GM10266 (cell line): ENCODE measurements at regions not wholly inside any gene's neighbourhood (a gene's known extent, or its start where the extent isn't known, plus 50 kb on each side); places are given as distances from the start of the nearest gene placed in this dataset.
A peak's percentile ranks its signal among the peaks of the same experiment; 100 is the strongest.

Source experiments
- DNase-seq: peaks from one replicate; pipeline ENCODE4 v3.0.0; 2012; ENCODE audit errors: extremely low spot score
- TF ChIP-seq, protein P1 (sequence below): IDR thresholded peaks from 2 replicates; pipeline ENCODE4 v1.5.1; 2012; ENCODE audit warnings: mild to moderate bottlenecking, low read depth; ENCODE audit not compliant: control insufficient read depth, insufficient read depth; ENCODE audit errors: missing control alignments

DNA sequence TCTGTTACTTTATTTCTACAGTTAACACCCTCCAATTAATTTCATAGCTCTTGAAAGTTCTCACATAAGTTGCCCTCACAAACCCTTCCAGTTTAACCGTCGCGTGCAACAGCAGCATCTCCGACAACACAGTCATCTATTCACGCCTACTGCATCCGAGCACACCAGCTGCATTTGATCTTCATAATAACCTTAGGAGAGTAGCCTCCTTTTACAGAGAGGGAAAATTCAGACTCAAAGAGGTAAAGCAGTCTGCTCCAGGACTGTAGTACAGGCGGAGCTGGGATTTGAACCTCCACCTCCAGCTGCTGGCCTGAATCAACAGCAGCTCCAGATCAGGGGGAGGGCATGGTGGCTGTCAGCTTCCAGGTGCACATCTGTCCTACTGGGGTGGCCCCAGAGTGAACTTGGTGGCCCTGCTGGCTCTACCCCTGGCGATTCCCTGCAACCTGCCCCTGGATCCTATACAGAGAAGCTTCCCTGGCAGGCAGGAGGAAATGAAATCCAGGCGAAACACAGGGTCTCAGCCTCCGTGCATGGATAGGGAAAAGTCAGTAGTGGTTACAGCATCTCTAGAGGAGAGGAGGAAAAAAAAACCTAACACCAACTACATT, 71.6 kb upstream of the UNC5A start:
- no peak for DNase-seq
- TF ChIP-seq, protein P1, sequence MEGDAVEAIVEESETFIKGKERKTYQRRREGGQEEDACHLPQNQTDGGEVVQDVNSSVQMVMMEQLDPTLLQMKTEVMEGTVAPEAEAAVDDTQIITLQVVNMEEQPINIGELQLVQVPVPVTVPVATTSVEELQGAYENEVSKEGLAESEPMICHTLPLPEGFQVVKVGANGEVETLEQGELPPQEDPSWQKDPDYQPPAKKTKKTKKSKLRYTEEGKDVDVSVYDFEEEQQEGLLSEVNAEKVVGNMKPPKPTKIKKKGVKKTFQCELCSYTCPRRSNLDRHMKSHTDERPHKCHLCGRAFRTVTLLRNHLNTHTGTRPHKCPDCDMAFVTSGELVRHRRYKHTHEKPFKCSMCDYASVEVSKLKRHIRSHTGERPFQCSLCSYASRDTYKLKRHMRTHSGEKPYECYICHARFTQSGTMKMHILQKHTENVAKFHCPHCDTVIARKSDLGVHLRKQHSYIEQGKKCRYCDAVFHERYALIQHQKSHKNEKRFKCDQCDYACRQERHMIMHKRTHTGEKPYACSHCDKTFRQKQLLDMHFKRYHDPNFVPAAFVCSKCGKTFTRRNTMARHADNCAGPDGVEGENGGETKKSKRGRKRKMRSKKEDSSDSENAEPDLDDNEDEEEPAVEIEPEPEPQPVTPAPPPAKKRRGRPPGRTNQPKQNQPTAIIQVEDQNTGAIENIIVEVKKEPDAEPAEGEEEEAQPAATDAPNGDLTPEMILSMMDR = no peak

- TF ChIP-seq, protein P1 = no peak
- DNase-seq = peak; percentile 3
Observed at GRCh38 chr5:176739461-176740051, 70.8 kb upstream of the UNC5A start.

DNA sequence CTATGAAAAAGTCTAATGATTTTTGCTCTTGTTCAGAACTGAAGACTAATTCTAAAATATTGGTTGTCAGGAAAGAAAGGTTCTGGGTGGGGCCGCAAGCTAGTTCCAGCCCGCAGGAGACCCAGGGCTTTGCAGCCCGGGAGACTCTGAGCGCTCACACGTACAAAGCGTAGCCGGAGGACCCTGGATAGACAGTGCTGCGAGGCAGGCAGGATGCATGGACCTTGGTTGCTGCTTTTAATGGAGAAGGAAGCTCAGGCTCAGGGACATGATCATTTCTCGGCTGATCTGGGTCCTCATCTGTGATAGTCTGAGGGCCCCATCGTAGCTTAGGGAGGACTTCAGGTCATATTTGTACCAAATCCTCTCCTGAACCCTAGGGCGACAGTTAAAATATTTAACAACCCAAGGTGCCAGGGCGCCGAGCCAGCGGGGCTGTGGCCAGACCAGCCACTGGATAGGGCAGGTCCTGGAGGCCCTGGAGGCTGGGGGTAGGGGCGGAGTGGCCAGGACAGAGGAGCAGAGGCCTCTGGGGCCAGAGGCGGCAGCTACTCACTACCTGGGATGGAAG, 70.1 kb upstream of the UNC5A start:
- peak; percentile 3 for DNase-seq
- TF ChIP-seq, protein P1 = no peak

DNA sequence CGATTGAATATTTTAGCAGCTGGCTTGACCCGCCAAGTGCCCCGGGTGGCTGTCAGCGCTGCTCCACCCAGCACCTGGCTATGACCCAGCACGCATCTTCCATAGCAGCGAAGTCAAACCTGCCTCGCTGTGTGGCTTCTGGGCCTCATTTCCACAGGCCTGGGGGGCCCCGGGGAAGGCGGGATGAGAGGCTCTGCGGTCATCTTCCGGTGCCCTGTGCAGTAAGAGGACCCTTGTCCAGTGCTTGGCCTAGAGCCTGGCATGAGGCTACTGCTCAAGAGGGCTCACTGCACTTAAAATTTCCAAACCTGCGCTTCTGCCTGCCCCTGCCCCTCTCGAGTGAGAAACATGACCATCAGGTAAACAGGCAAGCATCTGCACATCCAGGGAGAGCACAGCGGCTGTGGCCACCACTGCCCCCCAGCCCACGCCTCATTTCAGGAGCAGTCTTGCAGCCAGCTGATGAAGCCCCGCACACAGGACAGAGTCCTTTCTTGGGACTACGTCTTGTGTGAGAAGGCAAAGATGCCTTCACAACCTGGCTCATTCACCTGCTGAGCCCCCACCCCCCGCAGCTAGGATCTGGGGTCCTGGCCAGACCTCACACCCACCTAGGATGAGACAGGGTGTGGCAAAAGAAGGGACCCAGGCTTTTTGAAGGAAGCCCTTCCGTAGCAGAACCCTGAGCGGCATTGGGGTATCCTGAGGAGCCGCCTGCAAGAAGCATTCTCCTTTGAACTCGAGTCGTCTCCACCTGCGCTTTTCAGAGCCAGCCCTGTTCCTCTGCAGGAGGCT, 69.5 kb upstream of the UNC5A start:
- no peak for DNase-seq
- TF ChIP-seq, protein P1 = no peak

- DNase-seq = peak; percentile 37
- TF ChIP-seq, protein P1 = no peak
Observed at GRCh38 chr5:176741561-176742211, 68.7 kb upstream of the UNC5A start.

GRCh38 chr5:176742246-176743105, 67.9 kb upstream of the UNC5A start:
- TF ChIP-seq, protein P1 = no peak
- no peak for DNase-seq
